Activated gamma-delta T cell treated with anti-CD3 and anti-CD28 coated beads, Interleukin-2, amount 50 U/mL, for 16 hours (primary cell): ENCODE measurements at regions not wholly inside any gene's neighbourhood (a gene's known extent, or its start where the extent isn't known, plus 50 kb on each side); places are given as distances from the start of the nearest gene placed in this dataset.

Experiments
- DNase-seq: peaks from one replicate; pipeline ENCODE4 v3.0.0-alpha.2; 2020; ENCODE audit warnings: low read depth

DNA sequence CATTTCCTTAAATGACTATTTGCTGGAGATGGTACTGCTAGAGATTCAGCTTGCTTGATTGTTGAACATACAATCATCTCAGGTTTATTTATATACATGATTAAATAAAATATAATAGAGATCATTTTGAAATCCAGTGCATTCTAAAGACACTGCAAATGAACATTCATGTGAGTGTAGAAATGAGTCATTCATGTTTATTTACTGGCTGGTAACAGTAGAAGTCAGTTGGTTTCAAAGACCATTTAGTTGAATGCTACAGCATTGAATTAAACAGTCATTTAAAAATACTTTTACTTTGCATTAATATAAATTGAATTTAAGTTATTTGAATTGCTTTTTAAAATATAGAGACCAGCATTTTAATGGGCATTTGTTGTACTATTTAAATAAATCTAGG, 551.9 kb upstream of the GOLIM4 start:
- DNase-seq = no peak

- no peak for DNase-seq
These were observed 549.5 kb upstream of the GOLIM4 start for GRCh38 chr3:168645180-168645579.

GRCh38 chr3:168628549-168628948, 532.8 kb upstream of the GOLIM4 start:
- no peak for DNase-seq

GRCh38 chr3:168625477-168625876, 529.8 kb upstream of the GOLIM4 start:
- no peak for DNase-seq

DNA sequence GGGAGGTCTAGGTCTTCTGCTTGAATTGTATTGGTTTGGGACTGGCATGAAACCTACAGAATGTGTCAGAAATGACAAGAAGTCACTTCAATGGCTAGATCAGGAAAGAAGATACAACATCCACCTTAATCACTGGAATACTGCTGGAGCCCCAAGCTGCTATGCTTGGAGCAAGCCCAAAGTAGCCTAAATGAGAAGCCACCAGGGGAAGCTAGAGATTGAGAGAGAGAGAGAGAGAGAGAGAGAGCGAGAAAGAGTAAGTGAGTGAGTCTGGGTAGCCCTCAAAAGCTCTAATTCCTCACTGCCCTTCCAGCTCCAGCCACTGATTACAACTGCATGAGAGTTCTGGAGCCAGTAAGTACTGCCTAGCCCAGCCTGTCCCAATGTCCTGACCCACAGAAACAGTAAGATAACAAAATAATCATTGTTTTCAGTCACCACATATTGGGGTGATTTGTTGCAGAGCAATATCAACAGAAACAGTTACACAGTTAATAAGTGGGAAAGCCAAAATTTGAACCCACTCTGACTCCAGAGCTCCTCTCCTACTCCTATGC, 529.2 kb upstream of the GOLIM4 start:
- no peak for DNase-seq

DNA sequence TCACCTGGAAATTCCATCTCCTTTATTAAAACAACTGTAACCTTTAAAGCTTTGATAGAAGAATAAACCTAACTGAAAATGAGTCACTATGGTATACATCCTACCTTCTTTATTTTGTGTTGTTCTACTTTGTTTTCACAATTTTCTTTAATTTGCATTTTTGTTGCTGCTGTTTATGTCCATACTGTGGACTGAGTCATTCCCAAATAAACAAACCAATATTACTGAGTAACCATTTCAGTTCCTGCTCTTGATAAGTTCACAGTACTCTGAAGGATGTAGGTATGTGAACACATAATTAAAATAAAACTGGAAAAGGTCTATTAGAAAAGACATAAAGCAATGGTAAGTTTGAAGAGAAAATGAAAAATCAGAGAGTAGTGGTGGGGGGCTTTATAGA, 528.5 kb upstream of the GOLIM4 start:
- no peak for DNase-seq

- DNase-seq = no peak
These were observed 527.1 kb upstream of the GOLIM4 start for GRCh38 chr3:168622795-168623194.

DNA sequence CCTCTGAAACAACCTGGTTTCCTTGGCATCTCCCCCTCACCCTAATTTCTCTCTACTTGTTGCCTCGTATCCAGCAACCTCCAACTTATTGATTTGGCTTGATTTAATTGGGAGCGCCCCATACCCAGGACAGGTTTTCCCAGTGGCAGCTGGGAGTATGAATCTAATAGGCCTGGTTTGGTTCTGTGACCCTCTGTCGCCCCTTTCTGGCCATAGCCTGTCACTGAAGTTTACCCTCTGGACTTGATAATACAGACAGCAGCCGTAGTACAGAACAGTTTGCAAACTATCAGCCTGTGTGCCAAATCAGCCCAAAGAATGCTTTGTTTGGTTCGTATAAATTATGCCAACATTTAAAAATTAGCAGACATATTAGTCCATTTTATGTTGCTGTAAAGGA, 525.1 kb upstream of the GOLIM4 start:
- DNase-seq = no peak

DNA sequence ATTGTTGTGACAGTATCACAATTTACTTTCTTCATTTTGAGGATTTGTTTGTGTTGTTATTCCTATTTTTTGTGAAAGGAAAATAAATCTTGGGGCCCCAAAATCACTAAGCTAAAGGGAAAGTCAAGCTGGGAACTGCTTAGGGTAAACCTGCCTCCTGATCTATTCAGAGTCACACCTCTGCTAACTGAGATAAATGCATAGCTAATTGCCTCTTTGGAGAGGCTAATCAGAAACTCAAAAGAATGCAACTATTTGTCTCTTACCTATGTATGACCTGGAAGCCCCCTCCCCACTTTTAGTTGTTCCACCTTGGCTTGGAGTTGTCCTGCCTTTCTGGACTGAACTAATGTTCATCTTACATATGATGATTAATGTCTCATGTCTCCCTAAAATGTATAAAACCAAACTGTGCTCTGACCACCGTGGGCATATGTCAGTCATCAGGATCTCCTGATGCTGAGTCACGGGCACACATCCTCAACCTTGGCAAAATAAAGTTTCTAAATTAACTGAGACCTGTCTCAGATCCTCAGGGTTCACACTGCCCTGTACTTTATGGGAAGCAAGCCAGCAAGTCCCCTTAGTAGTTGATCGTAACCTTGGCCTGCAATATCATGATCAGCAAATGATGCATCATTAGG, 523.2 kb upstream of the GOLIM4 start:
- no peak for DNase-seq

- DNase-seq = no peak
These were observed 521.9 kb upstream of the GOLIM4 start for GRCh38 chr3:168617658-168618057.

DNA sequence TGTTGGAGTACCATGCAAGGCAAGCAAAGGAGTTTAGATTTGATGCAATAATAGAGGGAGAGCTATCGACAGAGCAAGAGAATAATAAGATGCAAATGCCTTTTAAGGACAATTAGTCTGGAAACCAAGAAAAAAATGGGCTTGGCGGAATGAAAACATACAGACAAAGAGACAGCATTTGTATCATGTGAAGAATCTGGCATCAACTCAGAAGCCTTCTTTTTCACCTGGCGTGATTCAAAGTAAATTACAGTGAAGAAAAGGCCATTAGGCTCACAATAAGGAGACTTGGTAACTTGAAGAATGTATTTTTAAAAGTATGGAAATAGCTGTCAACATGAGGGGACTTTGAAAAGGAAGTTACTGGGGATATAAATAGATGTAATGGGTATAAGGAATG, 521.2 kb upstream of the GOLIM4 start:
- DNase-seq = no peak

- DNase-seq = no peak
These were observed 519.8 kb upstream of the GOLIM4 start for GRCh38 chr3:168615493-168616020.

- DNase-seq = no peak
These were observed 517.4 kb upstream of the GOLIM4 start for GRCh38 chr3:168613151-168613550.

DNA sequence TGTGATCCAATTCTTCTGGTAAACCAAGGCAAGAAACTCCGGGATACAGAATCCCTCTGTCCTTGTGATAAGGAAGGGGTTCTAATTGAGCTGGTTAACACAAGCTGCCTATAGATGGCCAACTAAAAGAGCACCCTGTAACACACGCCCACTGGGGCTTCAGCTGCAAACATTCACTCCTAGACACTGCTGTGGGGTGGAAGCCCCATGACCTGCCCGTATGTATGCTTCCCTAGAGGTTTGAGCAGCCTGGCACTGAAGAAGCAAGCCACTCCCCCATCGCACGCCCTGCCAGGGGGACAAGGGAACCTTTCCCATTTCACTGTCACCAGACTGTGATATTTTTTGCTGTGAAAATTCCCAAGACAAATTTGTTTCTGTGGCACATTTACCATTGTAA, 516.9 kb upstream of the GOLIM4 start:
- DNase-seq = no peak

DNA sequence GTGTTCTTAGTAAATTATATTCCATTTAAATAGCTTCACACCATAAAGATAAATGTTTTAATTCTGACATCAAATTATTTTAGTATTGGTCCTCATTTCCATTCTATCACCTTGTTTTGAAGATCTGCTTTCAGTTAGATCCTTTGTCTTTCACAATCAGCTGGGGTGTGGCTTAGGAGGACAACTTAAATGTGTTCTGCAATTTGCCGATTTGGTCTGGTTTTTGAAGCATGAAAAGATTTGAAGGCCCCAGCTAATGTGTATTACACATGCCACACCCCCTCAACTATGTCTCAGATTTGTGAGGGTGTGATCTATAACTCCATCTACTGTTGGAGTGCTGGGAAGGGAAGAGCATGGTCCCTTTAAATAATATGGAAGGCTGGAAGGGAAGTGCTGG, 516.1 kb upstream of the GOLIM4 start:
- no peak for DNase-seq

DNA sequence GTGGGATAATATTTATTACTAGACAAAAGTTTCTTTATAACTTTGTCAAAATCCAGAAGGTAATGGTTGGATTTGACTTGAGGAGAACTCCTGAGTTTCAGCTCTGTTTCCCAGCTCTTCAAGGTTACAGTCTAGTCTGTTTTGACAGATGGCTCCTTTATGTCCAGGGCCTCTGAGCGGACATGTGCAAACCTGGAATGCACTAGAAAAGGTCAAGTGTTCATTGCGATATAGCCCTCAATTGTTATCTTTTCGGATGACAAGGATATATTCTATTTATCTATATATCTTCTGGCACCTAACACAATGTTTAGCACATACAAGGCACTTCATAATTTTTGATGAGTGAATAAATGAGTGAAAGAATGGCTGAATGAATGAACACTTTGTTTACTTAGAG, 513.2 kb upstream of the GOLIM4 start:
- no peak for DNase-seq

DNA sequence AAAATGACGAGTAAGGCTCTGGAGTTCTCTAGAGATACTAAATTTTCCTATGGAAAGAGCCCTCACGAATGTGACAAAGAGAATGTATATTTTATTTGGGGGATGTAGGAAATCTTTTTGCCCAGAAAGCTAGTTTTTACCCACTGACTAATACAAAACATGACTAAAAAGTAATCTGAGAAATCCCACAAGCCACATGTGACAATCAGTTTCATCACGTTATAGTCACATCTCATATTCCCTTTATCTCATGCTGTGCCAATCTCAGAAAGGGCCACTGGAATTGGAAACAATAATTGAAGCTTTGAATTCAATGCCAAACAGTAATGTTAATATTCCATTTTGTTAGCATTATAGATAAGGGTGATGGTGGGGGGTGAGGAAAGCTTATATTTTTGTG, 509.0 kb upstream of the GOLIM4 start:
- no peak for DNase-seq

- DNase-seq = no peak
These were observed 502.5 kb upstream of the GOLIM4 start for GRCh38 chr3:168598250-168598649.

GRCh38 chr3:168596175-168596823, 500.6 kb upstream of the GOLIM4 start:
- no peak for DNase-seq

- no peak for DNase-seq
These were observed 495.9 kb upstream of the GOLIM4 start for GRCh38 chr3:168591587-168591986.

GRCh38 chr3:168589376-168589775, 493.7 kb upstream of the GOLIM4 start:
- DNase-seq = no peak

DNA sequence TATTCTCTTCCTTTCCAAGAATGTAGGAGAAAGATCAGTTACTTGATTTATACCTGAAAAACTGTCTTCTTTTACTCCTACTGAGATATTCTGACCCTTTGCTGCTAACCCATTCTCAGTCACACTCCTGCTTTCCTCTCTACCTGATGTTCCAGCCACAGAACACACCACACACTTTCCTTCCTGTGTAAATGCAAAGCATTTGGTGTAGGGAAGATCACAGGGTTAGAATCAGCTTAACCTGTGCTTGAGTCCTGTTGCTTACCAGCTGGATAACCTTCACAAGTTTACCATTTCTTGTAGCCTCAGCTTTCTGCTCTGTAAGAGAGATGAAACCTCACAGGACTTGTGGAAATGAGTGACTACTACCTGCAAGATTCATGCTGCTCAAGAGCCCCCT, 489.8 kb upstream of the GOLIM4 start:
- no peak for DNase-seq

- DNase-seq = no peak
These were observed 488.3 kb upstream of the GOLIM4 start for GRCh38 chr3:168583977-168584376.

- no peak for DNase-seq
These were observed 486.8 kb upstream of the GOLIM4 start for GRCh38 chr3:168582503-168582902.
